ENCODE measurements at regions not wholly inside any gene's neighbourhood (a gene's known extent, or its start where the extent isn't known, plus 50 kb on each side); places are given as distances from the start of the nearest gene placed in this dataset.

DNA sequence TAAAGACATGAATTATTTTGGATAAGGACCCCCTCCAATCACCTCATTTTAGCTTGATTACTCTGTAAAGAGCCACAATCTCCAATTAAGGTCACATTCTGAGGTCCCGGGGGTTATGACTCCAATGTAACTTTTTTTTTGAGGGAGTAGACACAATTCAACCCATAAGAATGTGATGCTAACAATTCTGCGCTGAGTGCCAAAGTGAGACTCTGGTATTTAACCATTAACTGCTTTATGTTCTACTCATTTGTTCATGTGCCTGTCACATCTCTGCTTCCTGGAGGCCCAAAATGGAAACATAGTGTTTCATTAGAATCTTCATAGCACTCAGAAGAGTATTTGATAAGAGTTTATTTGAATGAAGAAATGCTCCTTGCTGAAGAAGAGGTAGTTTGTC, 234.8 kb downstream of the CPE start:
- TF ChIP-seq TCF7L2 (IDR thresholded peaks at IDR 0.05; ENCODE audit: borderline replicate concordance, extremely low read depth, insufficient read depth, insufficient read length): no peak
- TF ChIP-seq, protein P1, sequence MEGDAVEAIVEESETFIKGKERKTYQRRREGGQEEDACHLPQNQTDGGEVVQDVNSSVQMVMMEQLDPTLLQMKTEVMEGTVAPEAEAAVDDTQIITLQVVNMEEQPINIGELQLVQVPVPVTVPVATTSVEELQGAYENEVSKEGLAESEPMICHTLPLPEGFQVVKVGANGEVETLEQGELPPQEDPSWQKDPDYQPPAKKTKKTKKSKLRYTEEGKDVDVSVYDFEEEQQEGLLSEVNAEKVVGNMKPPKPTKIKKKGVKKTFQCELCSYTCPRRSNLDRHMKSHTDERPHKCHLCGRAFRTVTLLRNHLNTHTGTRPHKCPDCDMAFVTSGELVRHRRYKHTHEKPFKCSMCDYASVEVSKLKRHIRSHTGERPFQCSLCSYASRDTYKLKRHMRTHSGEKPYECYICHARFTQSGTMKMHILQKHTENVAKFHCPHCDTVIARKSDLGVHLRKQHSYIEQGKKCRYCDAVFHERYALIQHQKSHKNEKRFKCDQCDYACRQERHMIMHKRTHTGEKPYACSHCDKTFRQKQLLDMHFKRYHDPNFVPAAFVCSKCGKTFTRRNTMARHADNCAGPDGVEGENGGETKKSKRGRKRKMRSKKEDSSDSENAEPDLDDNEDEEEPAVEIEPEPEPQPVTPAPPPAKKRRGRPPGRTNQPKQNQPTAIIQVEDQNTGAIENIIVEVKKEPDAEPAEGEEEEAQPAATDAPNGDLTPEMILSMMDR (IDR thresholded peaks at IDR 0.05 in 2 of 3, conservative IDR thresholded peaks at IDR 0.05 in 1 of 3; ENCODE audit: borderline replicate concordance in 1 of 3, insufficient read depth in 1 of 3, low read depth in 2 of 3, low read length in 2 of 3): no peak
- TF ChIP-seq, protein P2, sequence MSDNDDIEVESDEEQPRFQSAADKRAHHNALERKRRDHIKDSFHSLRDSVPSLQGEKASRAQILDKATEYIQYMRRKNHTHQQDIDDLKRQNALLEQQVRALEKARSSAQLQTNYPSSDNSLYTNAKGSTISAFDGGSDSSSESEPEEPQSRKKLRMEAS (IDR thresholded peaks at IDR 0.05): no peak
- TF ChIP-seq, protein P3, sequence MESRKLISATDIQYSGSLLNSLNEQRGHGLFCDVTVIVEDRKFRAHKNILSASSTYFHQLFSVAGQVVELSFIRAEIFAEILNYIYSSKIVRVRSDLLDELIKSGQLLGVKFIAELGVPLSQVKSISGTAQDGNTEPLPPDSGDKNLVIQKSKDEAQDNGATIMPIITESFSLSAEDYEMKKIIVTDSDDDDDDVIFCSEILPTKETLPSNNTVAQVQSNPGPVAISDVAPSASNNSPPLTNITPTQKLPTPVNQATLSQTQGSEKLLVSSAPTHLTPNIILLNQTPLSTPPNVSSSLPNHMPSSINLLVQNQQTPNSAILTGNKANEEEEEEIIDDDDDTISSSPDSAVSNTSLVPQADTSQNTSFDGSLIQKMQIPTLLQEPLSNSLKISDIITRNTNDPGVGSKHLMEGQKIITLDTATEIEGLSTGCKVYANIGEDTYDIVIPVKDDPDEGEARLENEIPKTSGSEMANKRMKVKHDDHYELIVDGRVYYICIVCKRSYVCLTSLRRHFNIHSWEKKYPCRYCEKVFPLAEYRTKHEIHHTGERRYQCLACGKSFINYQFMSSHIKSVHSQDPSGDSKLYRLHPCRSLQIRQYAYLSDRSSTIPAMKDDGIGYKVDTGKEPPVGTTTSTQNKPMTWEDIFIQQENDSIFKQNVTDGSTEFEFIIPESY (IDR thresholded peaks at IDR 0.05; ENCODE audit: extremely low read depth, insufficient replicate concordance, low read length): no peak
